OCI-LY3 (cell line): ENCODE measurements at regions not wholly inside any gene's neighbourhood (a gene's known extent, or its start where the extent isn't known, plus 50 kb on each side); places are given as distances from the start of the nearest gene placed in this dataset.

Experiments
- H2AFZ ChIP-seq: fragments of 200-600, 300-600 bp; shearing (Covaris generic); 2 replicates; pipeline ENCODE4 v1.6.0; 2014; ENCODE audit warnings: antibody characterized with exemption, low read depth, low read length
- H3K27ac ChIP-seq: fragments of 200-600, 300-600 bp; sonication (generic); 2 replicates; pipeline ENCODE4 v1.5.1; 2014; ENCODE audit warnings: mild to moderate bottlenecking, low read length, moderate library complexity, mixed read lengths
- H3K27me3 ChIP-seq: fragments of 200-600, 300-600 bp; sonication (generic); 2 replicates; pipeline ENCODE4 v1.6.1; 2014; ENCODE audit warnings: low read depth, low read length, mixed read lengths
- H3K36me3 ChIP-seq: fragments of 200-600, 300-600 bp; sonication (generic); replicated peaks from 2 replicates; pipeline ENCODE3; 2014; ENCODE audit warnings: low read depth, low read length, mixed read lengths
- H3K4me1 ChIP-seq: fragments of 300-600, 200-600 bp; sonication (generic); 2 replicates; pipeline ENCODE4 v1.6.1; 2014; ENCODE audit warnings: low read length, mixed read lengths
- H3K4me2 ChIP-seq: fragments of 200-600, 300-600 bp; sonication (generic); 2 replicates; pipeline ENCODE4 v1.6.1; 2014; ENCODE audit warnings: low read length, mixed read lengths
- H3K4me3 ChIP-seq: fragments of 300-600, 200-600 bp; sonication (generic); 2 replicates; pipeline ENCODE4 v1.5.1; 2014; ENCODE audit warnings: antibody characterized with exemption, mild to moderate bottlenecking, low read length, moderate library complexity
- H3K79me2 ChIP-seq: fragments of 300-600, 200-600 bp; shearing (Covaris generic); 2 replicates; pipeline ENCODE4 v1.6.1; 2014; ENCODE audit warnings: mild to moderate bottlenecking, low read length, mixed read lengths
- H3K9ac ChIP-seq: fragments of 300-600, 200-600 bp; shearing (Covaris generic); 2 replicates; pipeline ENCODE4 v1.6.0; 2014; ENCODE audit warnings: mild to moderate bottlenecking, low read length, moderate library complexity
- H3K9me3 ChIP-seq: fragments of 200-600, 300-600 bp; shearing (Covaris generic); 2 replicates; pipeline ENCODE4 v1.6.1; 2014; ENCODE audit warnings: low read length, mixed read lengths; ENCODE audit not compliant: insufficient read depth
- H4K20me1 ChIP-seq: fragments of 200-600, 300-600 bp; sonication (generic); 2 replicates; pipeline ENCODE4 v1.6.1; 2016; ENCODE audit warnings: low read length, mixed read lengths; ENCODE audit not compliant: insufficient read depth
- CTCF ChIP-seq: fragments of 200-600, 300-600 bp; sonication (generic); IDR thresholded peaks from 2 replicates; pipeline ENCODE4 v1.5.1; 2014; ENCODE audit warnings: antibody characterized with exemption, low read length, low read depth
- EZH2phosphoT487 ChIP-seq: fragments of 200-600 bp; shearing (Covaris generic); IDR thresholded peaks from 2 replicates; pipeline ENCODE4 v1.6.1; 2018; ENCODE audit warnings: antibody characterized with exemption, mixed run types, low read depth

- Histone ChIP-seq H2AFZ (no peak overlapping the region), H3K4me2 (no peak overlapping the region), H3K9ac (no peak overlapping the region), H3K79me2 (no peaks in the 10 kb centered on the region), H3K4me3 (no peak overlapping the region), H3K27me3 (no peaks in the 10 kb centered on the region), H3K27ac (no peak overlapping the region), H4K20me1 (no peaks in the 10 kb centered on the region), H3K36me3 (no peaks in the 10 kb centered on the region), H3K4me1 (no peaks in the 10 kb centered on the region), H3K9me3 (no peaks in the 10 kb centered on the region)
- TF ChIP-seq EZH2phosphoT487 (no peak), CTCF (no peak)
These were observed 221.2 kb upstream of the APCDD1 start for GRCh38 chr18:10233082-10233875.

GRCh38 chr18:10234281-10234680 lies 220.2 kb upstream of the APCDD1 start:
- H3K9me3 ChIP-seq, result no peaks in the 10 kb centered on the region
- TF ChIP-seq EZH2phosphoT487 (no peak), CTCF (no peak)
- no peaks in the 10 kb centered on the region for H4K20me1 ChIP-seq
- H3K79me2 ChIP-seq, result no peaks in the 10 kb centered on the region
- H3K4me1 ChIP-seq, result no peaks in the 10 kb centered on the region
- no peak overlapping the region for H3K9ac ChIP-seq
- H3K27ac ChIP-seq, result no peak overlapping the region
- H3K4me3 ChIP-seq, result no peak overlapping the region
- no peaks in the 10 kb centered on the region for H3K36me3 ChIP-seq
- no peaks in the 10 kb centered on the region for H3K27me3 ChIP-seq
- H3K4me2 ChIP-seq, result no peak overlapping the region
- no peak overlapping the region for H2AFZ ChIP-seq

- no peaks in the 10 kb centered on the region for H3K79me2 ChIP-seq
- TF ChIP-seq CTCF (no peak), EZH2phosphoT487 (no peak)
- H3K36me3 ChIP-seq, result no peaks in the 10 kb centered on the region
- no peak overlapping the region for H3K9ac ChIP-seq
- H4K20me1 ChIP-seq, result no peaks in the 10 kb centered on the region
- H3K27me3 ChIP-seq, result no peaks in the 10 kb centered on the region
- no peak overlapping the region for H3K27ac ChIP-seq
- no peak overlapping the region for H2AFZ ChIP-seq
- no peak overlapping the region for H3K4me2 ChIP-seq
- H3K4me3 ChIP-seq, result no peak overlapping the region
- H3K9me3 ChIP-seq, result no peaks in the 10 kb centered on the region
- H3K4me1 ChIP-seq, result no peaks in the 10 kb centered on the region
These were observed 219.3 kb upstream of the APCDD1 start for GRCh38 chr18:10234912-10235660.

- no peaks in the 10 kb centered on the region for H3K79me2 ChIP-seq
- no peaks in the 10 kb centered on the region for H3K9me3 ChIP-seq
- H3K4me3 ChIP-seq, result no peak overlapping the region
- TF ChIP-seq CTCF, result no peak
- TF ChIP-seq EZH2phosphoT487, result no peak
- H3K27ac ChIP-seq, result no peak overlapping the region
- H4K20me1 ChIP-seq, result no peaks in the 10 kb centered on the region
- H2AFZ ChIP-seq, result no peak overlapping the region
- H3K4me2 ChIP-seq, result no peak overlapping the region
- H3K36me3 ChIP-seq, result no peaks in the 10 kb centered on the region
- no peaks in the 10 kb centered on the region for H3K27me3 ChIP-seq
- H3K9ac ChIP-seq, result no peak overlapping the region
- H3K4me1 ChIP-seq, result no peaks in the 10 kb centered on the region
These were observed 218.8 kb upstream of the APCDD1 start for GRCh38 chr18:10235661-10235952.
